DOHH2 (cell line): ENCODE measurements at regions not wholly inside any gene's neighbourhood (a gene's known extent, or its start where the extent isn't known, plus 50 kb on each side); places are given as distances from the start of the nearest gene placed in this dataset.

Experiments used
- CTCF ChIP-seq: fragments of 200-600 bp; sonication (generic); IDR thresholded peaks from one replicate; pipeline ENCODE4 v1.5.1; 2014; ENCODE audit warnings: antibody characterized with exemption, mild to moderate bottlenecking, low read depth, low read length; ENCODE audit not compliant: poor library complexity, severe bottlenecking
- EZH2phosphoT487 ChIP-seq: fragments of 200-600 bp; sonication (generic); IDR thresholded peaks from 2 replicates; pipeline ENCODE4 v1.6.1; 2017; ENCODE audit warnings: borderline replicate concordance, mild to moderate bottlenecking, antibody characterized with exemption, low read length, moderate library complexity, mixed read lengths

DNA sequence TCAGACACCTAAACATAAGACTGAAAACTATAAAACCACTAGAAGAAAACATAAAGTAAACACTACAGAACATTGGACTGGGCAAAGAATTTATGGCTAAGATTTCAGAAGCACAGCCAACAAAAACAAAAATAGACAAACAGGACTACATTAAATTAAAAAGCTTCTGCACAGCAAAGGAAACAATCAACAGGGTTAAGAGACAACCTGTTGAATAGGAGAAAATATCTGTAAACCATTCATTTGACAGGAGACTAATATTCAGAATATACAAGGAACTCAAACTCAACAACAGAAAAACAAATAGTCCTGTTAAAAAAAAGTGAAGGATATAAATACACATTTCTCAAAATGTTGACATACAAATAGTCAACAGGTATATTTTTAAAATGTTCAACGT is 106.7 kb upstream of the FANCL start:
- TF ChIP-seq CTCF (no peak), EZH2phosphoT487 (no peak)
